SK-N-MC (cell line): ENCODE measurements at regions not wholly inside any gene's neighbourhood (a gene's known extent, or its start where the extent isn't known, plus 50 kb on each side); places are given as distances from the start of the nearest gene placed in this dataset.

ENCODE experiments used
- EZH2 ChIP-seq: fragments of 200-600 bp; sonication (generic); IDR thresholded peaks from one replicate; pipeline ENCODE4 v1.6.1; 2017; ENCODE audit warnings: antibody characterized with exemption
- POLR2AphosphoS5 ChIP-seq: IDR thresholded peaks from 2 replicates; pipeline ENCODE4 v1.6.1; 2012; ENCODE audit warnings: mild to moderate bottlenecking, low read depth, low read length, borderline replicate concordance

GRCh38 chr16:72455743-72456659 is 284.0 kb upstream of the PMFBP1 start:
- TF ChIP-seq POLR2AphosphoS5 = no peak
- TF ChIP-seq EZH2 = no peak
